NCI-H69 (cell line): ENCODE measurements at regions not wholly inside any gene's neighbourhood (a gene's known extent, or its start where the extent isn't known, plus 50 kb on each side); places are given as distances from the start of the nearest gene placed in this dataset.

Experiments used
- DNase-seq: peaks from one replicate; lab custom pipeline; 2025; lab: John Stamatoyannopoulos, UW

- DNase-seq: no peak
These were observed 53.8 kb upstream of the APP start for GRCh38 chr21:26224366-26224765.
